Islet precursor cell (in vitro differentiated cells): ENCODE measurements at regions not wholly inside any gene's neighbourhood (a gene's known extent, or its start where the extent isn't known, plus 50 kb on each side); places are given as distances from the start of the nearest gene placed in this dataset.

Source experiments
- DNase-seq: peaks from one replicate; pipeline ENCODE4 v3.0.0-alpha.2; 2018

DNA sequence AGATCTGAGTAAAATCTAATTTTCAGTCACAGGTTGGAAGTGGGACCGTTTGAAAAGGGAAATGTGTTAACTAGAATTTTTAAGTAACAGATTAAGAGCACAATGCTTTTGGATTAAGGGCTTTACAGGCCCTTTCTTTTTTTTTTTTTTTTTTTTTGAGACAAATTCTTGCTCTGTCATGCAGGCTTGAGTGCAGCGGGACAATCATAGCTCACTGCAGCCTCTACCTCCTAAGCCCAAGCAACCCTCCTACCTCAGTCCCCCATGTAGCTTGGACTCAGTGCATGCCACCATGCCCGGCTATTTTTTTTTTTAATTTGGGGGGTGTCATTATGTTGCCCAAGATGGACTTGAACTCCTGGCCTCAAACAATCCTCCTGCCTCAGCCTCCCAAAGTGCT is 363.7 kb downstream of the LIG4 start:
- DNase-seq = no peak

DNA sequence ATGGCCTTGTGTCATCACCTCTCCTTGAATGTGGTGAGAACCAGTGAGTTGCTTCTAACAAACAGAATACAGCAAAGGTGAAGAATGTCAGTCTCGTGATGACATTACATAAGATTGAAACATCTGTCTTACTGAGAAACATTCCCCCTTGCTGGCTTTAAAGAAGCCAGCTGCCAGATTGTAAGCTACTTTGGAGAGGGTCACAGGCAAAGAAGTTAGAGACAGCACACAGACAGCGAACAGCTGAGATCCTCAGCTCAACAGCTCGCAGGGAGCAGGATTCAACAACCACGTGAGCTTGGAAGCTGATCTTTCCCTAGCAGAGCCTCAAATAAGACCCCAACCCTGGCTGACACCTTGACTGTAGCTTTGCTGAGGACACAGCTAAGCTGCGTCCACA is 367.9 kb downstream of the LIG4 start:
- DNase-seq = peak; percentile 70

GRCh38 chr13:107846642-107847041 is 368.7 kb downstream of the LIG4 start:
- DNase-seq = no peak

DNA sequence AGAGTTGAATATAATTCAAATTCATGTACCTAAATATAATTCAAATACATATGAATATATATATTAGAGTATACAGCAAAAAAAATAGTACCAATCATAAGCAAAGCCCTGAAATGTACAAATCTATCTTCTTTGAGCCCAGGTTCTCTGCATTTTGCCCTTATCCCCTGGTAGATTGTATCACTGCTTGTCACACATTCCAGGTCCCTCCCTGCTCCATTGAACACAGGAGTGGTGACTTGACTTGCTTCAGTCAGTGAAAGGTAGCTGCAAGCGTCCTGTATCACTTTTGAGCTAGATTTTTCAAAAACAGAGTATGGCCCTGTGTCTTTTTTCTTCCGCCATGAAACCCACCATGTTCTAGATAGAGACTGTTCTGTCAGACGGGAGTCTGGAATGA is 369.4 kb downstream of the LIG4 start:
- DNase-seq = peak; percentile 67

GRCh38 chr13:107843681-107844080 is 371.7 kb downstream of the LIG4 start:
- no peak for DNase-seq

DNA sequence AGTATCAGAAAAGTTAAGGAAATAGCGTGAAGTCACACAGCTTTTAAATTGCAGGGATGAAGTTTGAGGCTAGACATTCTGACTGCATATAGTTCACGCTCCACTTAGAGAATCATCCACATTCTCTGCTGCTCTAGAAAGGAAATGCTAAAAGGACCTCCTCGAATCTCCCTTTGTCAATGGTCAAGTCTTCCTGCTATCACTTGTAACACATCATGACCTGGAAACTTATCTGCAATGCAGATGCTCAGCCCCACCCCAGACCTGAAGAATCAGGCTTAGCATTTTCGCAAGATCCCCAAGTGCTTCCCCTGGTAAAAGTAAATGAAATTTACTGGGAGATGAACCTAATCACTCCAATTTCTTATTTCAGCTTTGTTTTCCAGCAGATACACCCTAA is 372.1 kb downstream of the LIG4 start:
- no peak for DNase-seq

GRCh38 chr13:107842562-107843180 is 372.7 kb downstream of the LIG4 start:
- no peak for DNase-seq

- no peak for DNase-seq
Observed at GRCh38 chr13:107838588-107839161, 376.7 kb downstream of the LIG4 start.

DNA sequence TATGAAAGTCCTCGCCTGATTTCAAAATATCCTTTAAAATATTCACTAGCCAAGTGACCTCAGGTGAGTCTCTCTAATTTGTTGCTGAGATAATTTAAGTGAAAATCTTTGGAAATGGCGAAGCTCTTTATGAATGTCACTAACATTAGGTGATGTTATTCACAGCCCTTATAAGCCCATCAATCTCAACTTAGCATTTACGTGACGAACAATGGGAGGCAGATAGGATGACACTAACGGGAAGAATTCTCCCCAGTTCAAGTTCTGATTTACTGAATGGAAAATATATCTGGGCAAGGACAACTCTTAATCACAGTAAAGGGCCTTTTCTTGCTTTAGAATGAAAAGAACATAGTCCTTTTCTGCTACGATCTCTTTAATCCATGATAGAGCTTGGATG is 378.7 kb downstream of the LIG4 start:
- DNase-seq = no peak

GRCh38 chr13:107835339-107836018 is 379.9 kb downstream of the LIG4 start:
- DNase-seq = no peak

- no peak for DNase-seq
Observed at GRCh38 chr13:107834717-107835116, 380.6 kb downstream of the LIG4 start.

DNA sequence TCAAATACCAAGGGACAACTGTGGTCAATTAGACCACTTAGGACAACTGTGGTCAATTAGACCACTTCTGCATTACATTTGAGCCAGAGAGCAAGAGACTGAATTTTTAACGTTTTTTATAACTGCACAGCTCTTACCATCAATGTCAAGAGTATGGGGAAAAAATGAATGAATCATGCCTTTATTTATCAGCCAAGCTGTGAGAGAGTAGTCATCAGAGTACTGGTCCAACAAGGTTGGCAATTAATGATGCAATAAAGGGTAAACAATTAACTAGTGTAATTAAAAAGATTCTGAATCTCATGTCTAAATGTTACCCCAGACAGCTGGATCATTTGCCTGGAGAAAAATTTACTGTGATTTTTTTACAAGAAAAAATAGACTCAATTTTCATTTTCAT is 381.1 kb downstream of the LIG4 start:
- DNase-seq = no peak

DNA sequence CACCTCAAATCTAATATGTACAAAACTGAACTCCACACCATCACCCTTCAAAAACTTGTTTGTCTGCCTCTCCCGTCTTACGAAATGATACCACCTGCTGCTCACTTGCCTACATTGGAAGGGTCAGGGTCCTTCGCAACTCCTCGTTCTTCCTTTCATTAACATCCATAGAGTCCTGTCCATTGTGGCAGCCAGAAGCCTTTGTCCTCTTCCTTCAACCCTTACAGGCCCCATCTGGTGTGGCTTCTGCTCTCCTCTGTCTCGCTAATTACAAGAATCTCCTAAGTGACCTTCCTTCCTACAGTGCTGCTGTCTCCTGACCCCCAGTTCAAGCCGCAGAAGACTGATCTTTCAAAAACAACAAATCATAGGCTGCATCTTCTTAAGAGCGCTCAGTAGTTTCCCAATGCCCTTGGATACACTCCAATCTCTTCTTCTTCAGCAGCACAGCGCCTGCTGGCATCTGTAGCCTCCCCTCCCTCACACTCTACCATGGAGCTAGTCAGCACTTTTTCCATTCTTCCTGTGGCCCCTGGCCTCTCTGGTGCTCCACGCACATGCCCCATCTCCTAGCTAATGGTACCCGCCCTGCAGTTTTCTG is 382.7 kb downstream of the LIG4 start:
- DNase-seq = no peak

GRCh38 chr13:107830804-107831203 is 384.5 kb downstream of the LIG4 start:
- no peak for DNase-seq

DNA sequence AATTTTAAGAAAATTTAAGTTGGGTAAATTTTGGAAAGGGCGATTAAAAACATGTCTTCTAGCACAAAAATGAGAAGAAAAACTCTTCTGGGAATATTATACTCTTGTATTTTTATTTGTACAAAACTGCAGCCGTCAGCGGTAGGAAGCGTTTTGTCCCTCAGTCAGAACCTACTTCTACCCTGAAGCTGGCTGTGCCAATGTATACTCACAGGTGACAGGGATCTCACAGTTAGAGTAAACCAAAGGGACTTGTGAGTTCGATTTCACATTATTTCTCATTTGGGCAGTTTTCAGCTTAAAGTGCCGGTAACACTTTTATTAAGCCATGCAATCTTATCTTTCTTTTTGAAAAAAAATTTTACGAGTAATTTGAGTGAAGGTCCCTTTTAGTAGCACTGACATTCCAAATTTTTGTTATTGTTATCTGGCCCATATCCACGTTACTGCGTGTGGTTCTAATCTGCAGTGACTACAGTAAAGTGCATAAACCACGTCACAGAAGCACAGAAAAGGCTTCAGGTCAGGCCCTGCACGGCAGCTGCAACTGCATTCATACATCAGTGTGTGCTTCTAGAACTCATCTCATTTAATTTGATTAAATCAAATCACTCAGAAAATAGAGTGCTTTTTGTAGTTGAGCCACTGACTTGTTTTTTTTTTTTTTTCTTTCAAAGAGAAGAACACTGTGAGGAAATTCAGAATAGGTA is 387.3 kb downstream of the LIG4 start:
- no peak for DNase-seq

- DNase-seq = no peak
Observed at GRCh38 chr13:107824635-107825034, 390.7 kb downstream of the LIG4 start.

DNA sequence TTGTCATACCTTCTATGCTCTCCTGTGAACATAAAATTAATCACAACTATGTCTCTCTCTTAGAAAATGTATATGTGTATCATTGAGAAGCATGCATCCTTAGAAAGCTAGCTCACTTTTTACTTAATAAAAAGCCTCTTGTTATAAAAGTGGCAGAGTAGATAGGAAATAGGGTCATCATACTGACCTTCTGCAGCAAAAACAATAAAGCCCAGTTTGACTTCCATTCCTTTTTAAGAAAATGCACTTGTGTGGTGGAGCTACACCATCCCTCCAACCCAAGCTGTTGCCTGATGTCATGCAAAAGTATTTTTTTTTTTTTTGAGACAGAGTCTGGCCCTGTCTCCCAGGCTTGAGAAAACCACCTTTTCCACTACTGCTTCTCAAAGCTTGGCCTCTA is 393.3 kb downstream of the LIG4 start:
- DNase-seq = no peak

DNA sequence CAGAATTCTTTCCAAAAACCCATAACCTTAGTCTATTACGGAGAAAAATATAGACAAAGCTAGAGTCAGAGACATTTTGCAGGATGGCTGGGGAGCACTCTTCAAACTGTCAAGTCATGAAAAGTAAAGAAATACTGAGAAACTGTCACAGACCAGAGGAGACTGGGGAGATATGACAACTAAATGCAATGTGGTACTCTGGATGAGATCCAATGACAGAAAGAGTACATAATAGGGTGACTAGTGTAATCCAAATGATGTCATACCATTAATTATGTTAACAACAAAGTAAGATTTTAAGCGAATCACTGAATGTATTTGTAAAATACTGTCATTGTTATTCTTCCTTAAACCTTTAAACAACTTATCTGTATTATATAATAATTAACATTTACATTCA is 393.8 kb downstream of the LIG4 start:
- no peak for DNase-seq

GRCh38 chr13:107819071-107819470 is 396.3 kb downstream of the LIG4 start:
- no peak for DNase-seq

GRCh38 chr13:107817647-107818287 is 397.6 kb downstream of the LIG4 start:
- no peak for DNase-seq

GRCh38 chr13:107812014-107812412 is 403.3 kb downstream of the LIG4 start:
- DNase-seq = no peak

DNA sequence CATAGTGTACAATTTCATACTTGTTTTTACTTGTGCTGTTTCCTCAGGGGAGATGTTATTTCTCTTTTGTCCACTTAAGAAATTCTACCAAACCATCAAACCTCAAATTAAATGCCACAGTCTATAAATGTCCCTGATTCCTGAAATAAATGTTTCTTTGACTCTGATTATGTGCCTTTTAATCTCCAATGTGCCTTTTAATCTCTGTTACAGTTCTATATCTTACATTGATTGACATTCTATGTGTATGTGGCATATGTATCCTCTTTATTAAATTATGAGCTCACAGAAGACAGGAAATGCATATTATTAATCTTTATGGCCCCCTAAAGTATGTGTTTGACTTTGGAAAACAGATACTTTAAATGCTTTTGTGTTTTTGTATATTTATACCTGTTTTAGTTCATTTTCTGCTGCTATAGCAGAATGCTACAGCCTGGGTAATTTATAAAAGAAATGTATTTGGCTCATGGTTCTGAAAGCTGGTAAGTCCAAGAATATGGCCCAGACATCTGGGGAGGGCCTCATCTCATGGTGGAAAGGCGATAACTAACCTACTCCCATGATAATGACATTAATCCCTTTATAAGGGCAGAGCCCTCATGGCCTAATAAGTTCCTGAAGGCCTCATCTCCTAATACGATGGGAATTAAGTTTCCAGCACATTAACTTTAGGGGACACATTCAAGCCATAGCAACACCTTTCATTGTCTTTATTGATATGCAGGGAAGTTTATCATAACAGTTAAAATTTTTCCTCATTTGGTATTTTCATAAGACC is 403.9 kb downstream of the LIG4 start:
- DNase-seq = no peak
